H9 (cell line): ENCODE measurements at regions not wholly inside any gene's neighbourhood (a gene's known extent, or its start where the extent isn't known, plus 50 kb on each side); places are given as distances from the start of the nearest gene placed in this dataset.

ENCODE experiments used
- DNase-seq: peaks from one replicate; pipeline ENCODE4 v3.0.0-alpha.2; 2017
- H2AFZ ChIP-seq: one replicate; pipeline ENCODE4 v1.6.1; 2013; ENCODE audit warnings: mild to moderate bottlenecking, low read length, control low read depth, moderate library complexity
- H2AK5ac ChIP-seq: 2 replicates; pipeline ENCODE4 v1.6.1; 2013; ENCODE audit warnings: low read length, control low read depth, mixed read lengths; ENCODE audit not compliant: insufficient read length
- H2BK120ac ChIP-seq: one replicate; pipeline ENCODE4 v1.6.1; 2013; ENCODE audit warnings: low read depth, mild to moderate bottlenecking, low read length, control low read depth, inconsistent platforms; ENCODE audit not compliant: poor library complexity, severe bottlenecking
- H2BK12ac ChIP-seq: 2 replicates; pipeline ENCODE4 v1.6.1; 2013; ENCODE audit warnings: low read length, control low read depth, mixed read lengths, low read depth; ENCODE audit not compliant: insufficient read length
- H2BK15ac ChIP-seq: 2 replicates; pipeline ENCODE4 v1.6.1; 2013; ENCODE audit warnings: low read depth, low read length, control low read depth
- H2BK20ac ChIP-seq: one replicate; pipeline ENCODE4 v1.6.1; 2013; ENCODE audit warnings: low read depth, mild to moderate bottlenecking, low read length, control low read depth, inconsistent platforms; ENCODE audit not compliant: poor library complexity, severe bottlenecking
- H2BK5ac ChIP-seq: 2 replicates; pipeline ENCODE4 v1.6.1; 2013; ENCODE audit warnings: low read length, control low read depth, mixed read lengths; ENCODE audit not compliant: insufficient read length
- H3K14ac ChIP-seq: 2 replicates; pipeline ENCODE4 v1.6.1; 2013; ENCODE audit warnings: low read length, control low read depth; ENCODE audit not compliant: insufficient read depth
- H3K18ac ChIP-seq: 2 replicates; pipeline ENCODE4 v1.6.1; 2013; ENCODE audit warnings: low read depth, mild to moderate bottlenecking, mixed read lengths, low read length, control low read depth; ENCODE audit not compliant: insufficient read length
- H3K23ac ChIP-seq: 2 replicates; pipeline ENCODE4 v1.6.1; 2013; ENCODE audit warnings: low read length, control low read depth, mixed read lengths, low read depth; ENCODE audit not compliant: insufficient read length
- H3K23me2 ChIP-seq: 2 replicates; pipeline ENCODE4 v1.6.1; 2013; ENCODE audit warnings: low read depth, mild to moderate bottlenecking, mixed read lengths, low read length, control low read depth; ENCODE audit not compliant: insufficient read length, poor library complexity, severe bottlenecking
- H3K27ac ChIP-seq: 2 replicates; pipeline ENCODE4 v1.5.1; 2013; ENCODE audit warnings: low read length, control low read depth, mixed read lengths, low read depth; ENCODE audit not compliant: insufficient read length
- H3K27me3 ChIP-seq: 2 replicates; pipeline ENCODE4 v1.6.1; 2013; ENCODE audit warnings: low read length, control low read depth, inconsistent platforms; ENCODE audit not compliant: insufficient read depth
- H3K4ac ChIP-seq: 2 replicates; pipeline ENCODE4 v1.6.1; 2013; ENCODE audit warnings: low read depth, mild to moderate bottlenecking, control low read depth, inconsistent platforms, low read length, moderate library complexity
- H3K4me1 ChIP-seq: 2 replicates; pipeline ENCODE4 v1.6.1; 2013; ENCODE audit warnings: low read length, control low read depth, inconsistent platforms; ENCODE audit not compliant: insufficient read depth
- H3K4me2 ChIP-seq: 2 replicates; pipeline ENCODE4 v1.6.1; 2013; ENCODE audit warnings: low read length, control low read depth, mixed read lengths; ENCODE audit not compliant: insufficient read length, insufficient read depth
- H3K56ac ChIP-seq: 2 replicates; pipeline ENCODE4 v1.6.1; 2013; ENCODE audit warnings: low read depth, mild to moderate bottlenecking, mixed read lengths, low read length, control low read depth; ENCODE audit not compliant: insufficient read length
- H3K79me1 ChIP-seq: 2 replicates; pipeline ENCODE4 v1.6.1; 2013; ENCODE audit warnings: low read depth, mild to moderate bottlenecking, moderate library complexity, low read length, control low read depth, inconsistent platforms; ENCODE audit not compliant: insufficient read depth, poor library complexity, severe bottlenecking
- H3K79me2 ChIP-seq: 2 replicates; pipeline ENCODE4 v1.6.1; 2013; ENCODE audit warnings: low read length, control low read depth, inconsistent platforms; ENCODE audit not compliant: insufficient read depth
- H3K9ac ChIP-seq: 2 replicates; pipeline ENCODE4 v1.6.1; 2013; ENCODE audit warnings: low read length, control low read depth, mixed read lengths; ENCODE audit not compliant: insufficient read length; ENCODE audit errors: extremely low read depth
- H3K9me3 ChIP-seq: one replicate; pipeline ENCODE4 v1.6.1; 2013; ENCODE audit warnings: low read depth, low read length, inconsistent platforms; ENCODE audit not compliant: control insufficient read depth
- H3T11ph ChIP-seq: one replicate; pipeline ENCODE4 v1.6.1; 2013; ENCODE audit warnings: mild to moderate bottlenecking, low read length, control low read depth, inconsistent platforms
- H4K20me1 ChIP-seq: one replicate; pipeline ENCODE4 v1.6.1; 2013; ENCODE audit not compliant: control insufficient read depth, insufficient read length, insufficient read depth
- H4K5ac ChIP-seq: 2 replicates; pipeline ENCODE4 v1.6.1; 2013; ENCODE audit warnings: low read depth, mild to moderate bottlenecking, mixed read lengths, low read length, control low read depth; ENCODE audit not compliant: insufficient read length
- H4K8ac ChIP-seq: replicated peaks from 2 replicates; pipeline ENCODE4 v1.6.1; 2013; ENCODE audit warnings: low read length, control low read depth, mixed read lengths, low read depth; ENCODE audit not compliant: insufficient read length
- H4K91ac ChIP-seq: 2 replicates; pipeline ENCODE4 v1.6.1; 2013; ENCODE audit warnings: low read depth, mild to moderate bottlenecking, moderate library complexity, mixed read lengths, low read length, control low read depth; ENCODE audit not compliant: insufficient read length
- H3K27ac Mint-ChIP-seq, 3 experiments: 2 replicates in 2 of 3; 3 replicates in 1 of 3; pipeline ENCODE4 v1.8.0; 2020 to 2021; ENCODE audit warnings: mixed read lengths in 3 of 3, mild to moderate bottlenecking in 1 of 3, moderate library complexity in 1 of 3
- H3K27me3 Mint-ChIP-seq: 2 replicates; pipeline ENCODE4 v1.8.0; 2021; ENCODE audit warnings: low read depth, mild to moderate bottlenecking, moderate library complexity, mixed read lengths
- H3K36me3 Mint-ChIP-seq, 3 experiments: 2 replicates in 2 of 3; 3 replicates in 1 of 3; pipeline ENCODE4 v1.8.0; 2020 to 2021; ENCODE audit warnings: low read depth in 3 of 3, mixed read lengths in 3 of 3; ENCODE audit not compliant: insufficient read depth in 1 of 3
- H3K4me1 Mint-ChIP-seq, 2 experiments: 2 replicates each; pipeline ENCODE4 v1.8.0; 2020; ENCODE audit warnings: mixed read lengths in 2 of 2
- H3K4me3 Mint-ChIP-seq, 2 experiments: 2 replicates in 1 of 2; 3 replicates in 1 of 2; pipeline ENCODE4 v1.8.0; 2020 to 2021; ENCODE audit warnings: mild to moderate bottlenecking in 2 of 2, mixed read lengths in 2 of 2, moderate library complexity in 1 of 2
- H3K9me3 Mint-ChIP-seq, 2 experiments: 2 replicates in 1 of 2; 3 replicates in 1 of 2; pipeline ENCODE4 v1.8.0; 2020; ENCODE audit warnings: mild to moderate bottlenecking in 2 of 2, mixed read lengths in 2 of 2, moderate library complexity in 1 of 2
- WGBS: extraction: QIAGEN DNeasy Blood & Tissue Kit; methylation state at CpG from one replicate; pipeline ENCODE4 v1.1.7; 2013; ENCODE audit warnings: missing lambda C conversion rate, low lambda C conversion rate, mixed read lengths; ENCODE audit not compliant: insufficient read length; ENCODE audit errors: extremely low coverage; 5-methylcytosine and 5-hydroxymethylcytosine counted together
- TF ChIP-seq, protein P1 (sequence below): fragments of 200-600 bp; sonication (generic); conservative IDR thresholded peaks from 3 replicates; pipeline ENCODE4 v1.8.0; 2021; ENCODE audit warnings: antibody characterized with exemption, mild to moderate bottlenecking

GRCh38 chr14:34027130-34027989, 76.5 kb upstream of the EGLN3 start:
- Histone ChIP-seq H4K8ac (no peak overlapping the region), H3T11ph (no peak overlapping the region), H2BK12ac (no peak overlapping the region), H3K79me2 (no peaks in the 10 kb centered on the region), H2BK15ac (no peak overlapping the region), H2BK20ac (no peak overlapping the region), H4K91ac (no peak overlapping the region), H3K27ac (no peak overlapping the region), H3K27me3 (no peaks in the 10 kb centered on the region), H4K20me1 (no peaks in the 10 kb centered on the region), H2AFZ (no peak overlapping the region), H3K79me1 (no peaks in the 10 kb centered on the region), H3K4me1 (peaks cover 3% of the 10 kb centered on the region; the same call in 1 of the 2 replicates), H2BK5ac (no peak overlapping the region), H3K9me3 (no peaks in the 10 kb centered on the region), H3K9ac (no peak overlapping the region), H2BK120ac (no peak overlapping the region), H3K4ac (no peak overlapping the region), H3K18ac (no peak overlapping the region), H3K56ac (no peak overlapping the region), H3K14ac (no peak overlapping the region), H3K23me2 (no peaks in the 10 kb centered on the region), H3K23ac (no peak overlapping the region), H3K4me2 (no peak overlapping the region), H4K5ac (no peak overlapping the region), H2AK5ac (no peak overlapping the region)
- no peak for DNase-seq
- H3K36me3 Mint-ChIP-seq, result peaks cover 0 to 3% (median 0%) of the 10 kb centered on the region in 3 experiments; a peak in 2 of 7 replicates
- H3K4me1 Mint-ChIP-seq, result peaks cover 3 to 14% of the 10 kb centered on the region in 2 experiments
- WGBS, result no CpG with 5 or more reads among the region's 3 CpGs
- H3K4me3 Mint-ChIP-seq, result no peak overlapping the region
- no peak overlapping the region for H3K27ac Mint-ChIP-seq
- H3K9me3 Mint-ChIP-seq, result peaks cover 0 to 3% of the 10 kb centered on the region in 2 experiments; a peak in 2 of 5 replicates
- H3K27me3 Mint-ChIP-seq, result no peaks in the 10 kb centered on the region; the same call in 1 of the 2 replicates
- TF ChIP-seq, protein P1, sequence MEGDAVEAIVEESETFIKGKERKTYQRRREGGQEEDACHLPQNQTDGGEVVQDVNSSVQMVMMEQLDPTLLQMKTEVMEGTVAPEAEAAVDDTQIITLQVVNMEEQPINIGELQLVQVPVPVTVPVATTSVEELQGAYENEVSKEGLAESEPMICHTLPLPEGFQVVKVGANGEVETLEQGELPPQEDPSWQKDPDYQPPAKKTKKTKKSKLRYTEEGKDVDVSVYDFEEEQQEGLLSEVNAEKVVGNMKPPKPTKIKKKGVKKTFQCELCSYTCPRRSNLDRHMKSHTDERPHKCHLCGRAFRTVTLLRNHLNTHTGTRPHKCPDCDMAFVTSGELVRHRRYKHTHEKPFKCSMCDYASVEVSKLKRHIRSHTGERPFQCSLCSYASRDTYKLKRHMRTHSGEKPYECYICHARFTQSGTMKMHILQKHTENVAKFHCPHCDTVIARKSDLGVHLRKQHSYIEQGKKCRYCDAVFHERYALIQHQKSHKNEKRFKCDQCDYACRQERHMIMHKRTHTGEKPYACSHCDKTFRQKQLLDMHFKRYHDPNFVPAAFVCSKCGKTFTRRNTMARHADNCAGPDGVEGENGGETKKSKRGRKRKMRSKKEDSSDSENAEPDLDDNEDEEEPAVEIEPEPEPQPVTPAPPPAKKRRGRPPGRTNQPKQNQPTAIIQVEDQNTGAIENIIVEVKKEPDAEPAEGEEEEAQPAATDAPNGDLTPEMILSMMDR, result no peak
